ENCODE measurements at regions not wholly inside any gene's neighbourhood (a gene's known extent, or its start where the extent isn't known, plus 50 kb on each side); places are given as distances from the start of the nearest gene placed in this dataset.

GRCh38 chr3:154893813-154894212, 186.3 kb upstream of the MME start:
- no peaks in the 10 kb centered on the region for H4K20me1 ChIP-seq
- no peaks in the 10 kb centered on the region for H3K36me3 ChIP-seq
- H3K27ac ChIP-seq: no peak overlapping the region
- TF ChIP-seq Cebpa-rat (IDR thresholded peaks at IDR 0.05): no peak
- H3K4me3 ChIP-seq: no peak overlapping the region
- H3K4me2 ChIP-seq: no peak overlapping the region
- no peak overlapping the region for H3K9ac ChIP-seq
- H3K4me1 ChIP-seq: no peaks in the 10 kb centered on the region
- no peaks in the 10 kb centered on the region for H3K27me3 ChIP-seq
- peaks cover 9 to 16% (median 9%) of the 10 kb centered on the region in 11 experiments for H3K9me3 ChIP-seq (replicated peaks in 1 of 11)

GRCh38 chr3:154889227-154889634, 190.9 kb upstream of the MME start:
- Histone ChIP-seq H3K4me1 (no peaks in the 10 kb centered on the region), H3K9ac (no peak overlapping the region), H3K27ac (no peak overlapping the region), H3K4me3 (no peak overlapping the region), H3K36me3 (no peaks in the 10 kb centered on the region), H3K4me2 (no peak overlapping the region), H4K20me1 (no peaks in the 10 kb centered on the region), H3K27me3 (no peaks in the 10 kb centered on the region), H3K9me3 (replicated peaks in 1 of 11) (peaks cover 15 to 24% (median 17%) of the 10 kb centered on the region in 11 experiments)
- TF ChIP-seq Cebpa-rat (IDR thresholded peaks at IDR 0.05): no peak

DNA sequence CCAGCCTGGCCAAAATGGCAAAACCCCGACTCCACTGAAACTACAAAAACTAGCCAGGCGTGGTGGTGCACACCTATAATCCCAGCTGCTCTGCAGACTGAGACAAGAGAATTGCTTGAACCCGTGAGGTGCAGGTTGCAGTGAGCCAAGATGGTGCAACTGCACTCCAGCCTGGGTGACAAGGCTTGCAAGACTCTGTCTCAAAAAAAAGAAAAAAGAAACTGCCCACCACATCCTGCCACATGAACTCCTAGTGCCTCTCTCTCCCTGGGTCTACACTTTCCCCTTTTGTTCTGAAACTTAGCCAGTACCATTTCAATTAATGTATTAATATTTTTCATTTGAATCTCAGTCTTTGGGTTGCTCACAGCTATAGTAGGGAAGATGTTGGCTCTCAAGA, 192.2 kb upstream of the MME start:
- no peaks in the 10 kb centered on the region for H3K4me1 ChIP-seq
- peaks cover 15 to 24% (median 17%) of the 10 kb centered on the region in 11 experiments for H3K9me3 ChIP-seq (replicated peaks in 1 of 11)
- no peaks in the 10 kb centered on the region for H3K27me3 ChIP-seq
- no peak for TF ChIP-seq Cebpa-rat (IDR thresholded peaks at IDR 0.05)
- H4K20me1 ChIP-seq: no peaks in the 10 kb centered on the region
- no peak overlapping the region for H3K27ac ChIP-seq
- no peak overlapping the region for H3K9ac ChIP-seq
- H3K36me3 ChIP-seq: no peaks in the 10 kb centered on the region
- H3K4me2 ChIP-seq: no peak overlapping the region
- no peak overlapping the region for H3K4me3 ChIP-seq

GRCh38 chr3:154886437-154886836, 193.7 kb upstream of the MME start:
- Histone ChIP-seq H3K4me1 (no peaks in the 10 kb centered on the region), H3K4me2 (no peak overlapping the region), H4K20me1 (no peaks in the 10 kb centered on the region), H3K27me3 (no peaks in the 10 kb centered on the region), H3K27ac (no peak overlapping the region), H3K36me3 (no peaks in the 10 kb centered on the region), H3K4me3 (no peak overlapping the region), H3K9ac (no peak overlapping the region), H3K9me3 (replicated peaks in 1 of 11) (peaks cover 15 to 24% (median 17%) of the 10 kb centered on the region in 11 experiments)
- no peak for TF ChIP-seq Cebpa-rat (IDR thresholded peaks at IDR 0.05)

DNA sequence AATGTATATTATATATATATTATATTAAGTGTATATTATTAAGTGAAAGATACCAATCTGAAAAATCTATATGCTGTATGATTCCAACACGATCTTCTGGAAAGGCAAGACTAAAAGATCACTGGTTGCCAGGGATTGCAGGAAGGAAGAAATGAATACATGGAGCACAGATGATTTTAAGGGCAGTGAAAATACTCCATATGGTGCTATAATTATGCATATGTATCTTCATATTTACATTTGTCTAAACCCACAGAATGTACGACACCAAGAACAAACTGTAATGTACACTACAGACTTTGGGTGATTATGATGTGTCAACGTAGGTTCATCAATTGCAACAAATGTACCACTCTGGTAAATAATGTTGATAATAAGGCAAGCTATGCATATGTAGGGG, 194.7 kb upstream of the MME start:
- Histone ChIP-seq H3K9ac (no peak overlapping the region), H3K36me3 (no peaks in the 10 kb centered on the region), H3K27me3 (no peaks in the 10 kb centered on the region), H3K27ac (no peak overlapping the region), H3K9me3 (replicated peaks in 1 of 11) (peaks cover 15 to 24% (median 17%) of the 10 kb centered on the region in 11 experiments), H3K4me3 (no peak overlapping the region), H4K20me1 (no peaks in the 10 kb centered on the region), H3K4me1 (no peaks in the 10 kb centered on the region), H3K4me2 (no peak overlapping the region)
- TF ChIP-seq Cebpa-rat (IDR thresholded peaks at IDR 0.05): no peak

GRCh38 chr3:154884952-154885351, 195.2 kb upstream of the MME start:
- H3K9ac ChIP-seq: no peak overlapping the region
- no peak overlapping the region for H3K27ac ChIP-seq
- H4K20me1 ChIP-seq: no peaks in the 10 kb centered on the region
- H3K4me2 ChIP-seq: no peak overlapping the region
- no peaks in the 10 kb centered on the region for H3K27me3 ChIP-seq
- H3K4me1 ChIP-seq: no peaks in the 10 kb centered on the region
- no peak for TF ChIP-seq Cebpa-rat (IDR thresholded peaks at IDR 0.05)
- no peak overlapping the region for H3K4me3 ChIP-seq
- H3K9me3 ChIP-seq (replicated peaks in 1 of 11): peaks cover 15 to 24% (median 17%) of the 10 kb centered on the region in 11 experiments
- H3K36me3 ChIP-seq: no peaks in the 10 kb centered on the region

- no peaks in the 10 kb centered on the region for H4K20me1 ChIP-seq
- H3K9ac ChIP-seq: no peak overlapping the region
- no peaks in the 10 kb centered on the region for H3K27me3 ChIP-seq
- H3K4me2 ChIP-seq: peak overlapping the region in 6 of 11 experiments; percentile 3 to 24 (median 14); a peak in 6 of 22 replicates
- H3K9me3 ChIP-seq (replicated peaks in 1 of 11): no peaks in the 10 kb centered on the region
- no peaks in the 10 kb centered on the region for H3K36me3 ChIP-seq
- no peak overlapping the region for H3K4me3 ChIP-seq
- peaks cover 0 to 13% (median 9%) of the 10 kb centered on the region in 10 experiments; a peak in 9 of 20 replicates for H3K4me1 ChIP-seq
- no peak overlapping the region for H3K27ac ChIP-seq
- TF ChIP-seq Cebpa-rat (IDR thresholded peaks at IDR 0.05): no peak
These were observed 205.0 kb upstream of the MME start for GRCh38 chr3:154875142-154875541.

DNA sequence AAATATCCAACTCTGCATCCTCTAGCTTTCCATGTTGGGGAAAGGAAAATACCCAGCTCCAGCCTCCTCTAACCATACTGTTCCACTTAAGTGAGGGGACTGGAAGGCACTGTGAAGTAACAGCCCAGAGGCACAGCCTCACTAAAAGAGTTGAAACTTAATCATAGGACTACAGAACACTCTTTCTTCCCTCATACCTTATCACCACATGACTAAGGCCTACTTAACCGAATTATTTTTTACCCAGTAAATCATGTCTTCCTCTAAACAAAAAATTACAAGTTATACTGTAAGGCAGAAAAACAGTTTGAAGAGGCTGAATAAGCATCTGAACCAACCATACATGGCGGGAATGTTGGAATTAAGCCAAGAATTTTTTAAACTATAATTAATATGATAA, 207.4 kb upstream of the MME start:
- Histone ChIP-seq H3K36me3 (no peaks in the 10 kb centered on the region), H3K27ac (no peak overlapping the region), H3K4me1 (peaks cover 0 to 13% (median 9%) of the 10 kb centered on the region in 10 experiments; a peak in 9 of 20 replicates), H3K9me3 (replicated peaks in 1 of 11) (peaks cover 0 to 11% (median 5%) of the 10 kb centered on the region in 11 experiments; a peak in 7 of 22 replicates), H3K27me3 (no peaks in the 10 kb centered on the region), H3K4me3 (no peak overlapping the region), H3K9ac (no peak overlapping the region), H3K4me2 (no peak overlapping the region), H4K20me1 (no peaks in the 10 kb centered on the region)
- no peak for TF ChIP-seq Cebpa-rat (IDR thresholded peaks at IDR 0.05)

GRCh38 chr3:154872074-154872473, 208.0 kb upstream of the MME start:
- Histone ChIP-seq H3K4me2 (no peak overlapping the region), H4K20me1 (no peaks in the 10 kb centered on the region), H3K36me3 (no peaks in the 10 kb centered on the region), H3K27ac (no peak overlapping the region), H3K27me3 (no peaks in the 10 kb centered on the region), H3K9me3 (replicated peaks in 1 of 11) (peaks cover 0 to 11% (median 5%) of the 10 kb centered on the region in 11 experiments; a peak in 7 of 22 replicates), H3K4me1 (peaks cover 0 to 13% (median 9%) of the 10 kb centered on the region in 10 experiments; a peak in 9 of 20 replicates), H3K4me3 (no peak overlapping the region), H3K9ac (no peak overlapping the region)
- no peak for TF ChIP-seq Cebpa-rat (IDR thresholded peaks at IDR 0.05)

GRCh38 chr3:154864947-154865346, 215.2 kb upstream of the MME start:
- H3K4me2 ChIP-seq: no peak overlapping the region
- H4K20me1 ChIP-seq: no peaks in the 10 kb centered on the region
- H3K27ac ChIP-seq: no peak overlapping the region
- H3K27me3 ChIP-seq: no peaks in the 10 kb centered on the region
- peaks cover 0 to 29% (median 12%) of the 10 kb centered on the region in 10 experiments; a peak in 11 of 20 replicates for H3K4me1 ChIP-seq
- TF ChIP-seq Cebpa-rat (IDR thresholded peaks at IDR 0.05): no peak
- no peaks in the 10 kb centered on the region for H3K36me3 ChIP-seq
- H3K9ac ChIP-seq: no peak overlapping the region
- no peak overlapping the region for H3K4me3 ChIP-seq
- H3K9me3 ChIP-seq (replicated peaks in 1 of 11): peaks cover 0 to 11% (median 5%) of the 10 kb centered on the region in 11 experiments; a peak in 7 of 22 replicates

Measured in BLaER1 treated with 17β-estradiol and CSF1 and Interleukin-3, amounts not matched to agents 10 nM and 100 nM (cell line).